Natural killer cell (primary cell): ENCODE measurements at regions not wholly inside any gene's neighbourhood (a gene's known extent, or its start where the extent isn't known, plus 50 kb on each side); places are given as distances from the start of the nearest gene placed in this dataset.

Source experiments
- ATAC-seq, 3 donors: fragments of 150-1000 bp in 2 of 3; fragments of 200-7000 bp in 1 of 3; cut with Tn5 transposase; 1 replicate in 1 of 3; 2 replicates in 2 of 3; pipeline ENCODE4 v1.10.0; 2021; ENCODE audit warnings: mild to moderate bottlenecking in 2 of 3, moderate library complexity in 2 of 3
- DNase-seq, 2 donors: peaks; one replicate each; pipeline versions ENCODE4 v3.0.0 to v3.0.0-alpha.2; 2013 to 2021; ENCODE audit warnings: mixed read lengths in 1 of 2
- H3K27ac ChIP-seq: one replicate; pipeline ENCODE4 v1.5.1; 2013; ENCODE audit warnings: mild to moderate bottlenecking, low read length
- H3K27me3 ChIP-seq: one replicate; pipeline ENCODE4 v1.6.1; 2013; ENCODE audit warnings: low read length; ENCODE audit not compliant: control insufficient read depth, insufficient read depth
- H3K36me3 ChIP-seq: one replicate; pipeline ENCODE4 v1.6.1; 2013; ENCODE audit warnings: low read length; ENCODE audit not compliant: control insufficient read depth, insufficient read depth
- H3K4me1 ChIP-seq: one replicate; pipeline ENCODE4 v1.6.1; 2013; ENCODE audit warnings: low read length; ENCODE audit not compliant: control insufficient read depth, insufficient read depth
- H3K4me3 ChIP-seq: one replicate; pipeline ENCODE4 v1.5.1; 2013; ENCODE audit warnings: low read length
- H3K9me3 ChIP-seq: one replicate; pipeline ENCODE4 v1.6.1; 2013; ENCODE audit warnings: low read length; ENCODE audit not compliant: control insufficient read depth, insufficient read depth
- H3K27ac Mint-ChIP-seq, 2 donors: one replicate each; pipeline ENCODE4 v1.8.0; 2022; ENCODE audit warnings: mild to moderate bottlenecking in 2 of 2, mixed read lengths in 2 of 2, moderate library complexity in 1 of 2
- H3K27me3 Mint-ChIP-seq, 2 donors: one replicate each; pipeline ENCODE4 v1.8.0; 2022; ENCODE audit warnings: low read depth in 2 of 2, mixed read lengths in 2 of 2
- H3K36me3 Mint-ChIP-seq: one replicate; pipeline ENCODE4 v1.8.0; 2022; ENCODE audit warnings: mixed read lengths
- H3K4me1 Mint-ChIP-seq, 2 donors: one replicate each; pipeline ENCODE4 v1.8.0; 2022; ENCODE audit warnings: mixed read lengths in 2 of 2
- H3K4me3 Mint-ChIP-seq: one replicate; pipeline ENCODE4 v1.8.0; 2022; ENCODE audit warnings: mild to moderate bottlenecking, moderate library complexity, mixed read lengths
- H3K9me3 Mint-ChIP-seq, 2 donors: one replicate each; pipeline ENCODE4 v1.8.0; 2022; ENCODE audit warnings: mixed read lengths in 2 of 2
- CTCF ChIP-seq: fragments of 200-600 bp; IDR thresholded peaks from one replicate; pipeline ENCODE4 v1.8.0; 2022; ENCODE audit warnings: antibody characterized with exemption
- WGBS: methylation state at CpG from one replicate; pipeline ENCODE4 v1.1.7; 2013; ENCODE audit warnings: missing lambda C conversion rate; ENCODE audit not compliant: insufficient coverage; 5-methylcytosine and 5-hydroxymethylcytosine counted together
- intact Hi-C: fragments of 100-400 bp; cut with micrococcal nuclease; formaldehyde crosslinking; loops from one replicate; pipeline ENCODE4 v1.14.2; 2022

DNA sequence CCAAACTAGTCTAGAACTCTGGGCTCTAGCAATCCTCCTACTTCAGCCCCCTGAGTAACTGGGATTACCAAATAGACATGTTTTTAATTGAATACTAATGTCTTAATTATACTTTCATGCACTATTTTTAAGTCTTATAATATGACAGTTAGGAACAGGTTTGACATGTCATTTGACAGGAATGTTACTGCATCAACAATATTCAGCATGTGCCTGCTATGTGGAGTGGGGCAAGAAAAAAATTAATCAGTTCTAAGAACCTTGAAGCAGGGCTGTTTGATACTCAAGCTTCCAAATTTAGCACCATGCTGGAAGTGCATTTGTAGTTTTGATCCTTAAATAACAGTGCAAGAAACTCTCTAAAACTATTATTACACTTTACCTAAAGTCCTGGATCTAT is 265.3 kb downstream of the MZT1 start:
- H3K27ac ChIP-seq, result no peak overlapping the region
- TF ChIP-seq CTCF, result no peak
- no peak for ATAC-seq
- H3K36me3 Mint-ChIP-seq, result no peaks in the 10 kb centered on the region
- no peaks in the 10 kb centered on the region for H3K4me1 Mint-ChIP-seq
- no peak for DNase-seq
- intact Hi-C loops, result no loop called here
- peaks cover 15 to 16% of the 10 kb centered on the region in 2 donors for H3K9me3 Mint-ChIP-seq
- no peak overlapping the region for H3K4me3 ChIP-seq
- no peaks in the 10 kb centered on the region for H3K27me3 Mint-ChIP-seq
- H3K36me3 ChIP-seq, result no peaks in the 10 kb centered on the region
- H3K27ac Mint-ChIP-seq, result no peak overlapping the region
- H3K4me3 Mint-ChIP-seq, result no peak overlapping the region
- H3K9me3 ChIP-seq, result no peaks in the 10 kb centered on the region
- no peaks in the 10 kb centered on the region for H3K27me3 ChIP-seq
- H3K4me1 ChIP-seq, result no peaks in the 10 kb centered on the region

DNA sequence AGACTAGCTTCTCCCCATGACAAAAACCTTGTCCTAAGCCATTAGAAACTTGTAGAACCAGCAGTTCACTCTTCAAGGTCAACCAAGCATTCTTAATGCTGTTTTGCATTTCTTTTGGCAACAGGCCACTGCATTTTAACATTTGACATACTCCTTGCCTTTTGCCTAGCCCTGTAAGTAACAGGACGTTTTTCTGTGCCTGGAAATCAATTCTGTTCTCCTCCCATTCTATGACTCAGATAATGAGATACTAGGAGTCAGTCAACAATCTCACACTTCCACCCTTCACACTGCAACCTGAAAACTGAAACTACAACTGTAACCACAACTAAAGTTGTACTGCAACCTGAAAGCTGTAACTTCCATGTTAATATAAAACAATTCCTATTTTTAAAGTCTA is 268.7 kb downstream of the MZT1 start:
- no peak for TF ChIP-seq CTCF
- H3K27me3 ChIP-seq, result no peaks in the 10 kb centered on the region
- no peak for DNase-seq
- H3K36me3 ChIP-seq, result no peaks in the 10 kb centered on the region
- H3K4me1 ChIP-seq, result no peaks in the 10 kb centered on the region
- H3K4me1 Mint-ChIP-seq, result no peaks in the 10 kb centered on the region
- no peak overlapping the region for H3K4me3 ChIP-seq
- no peak overlapping the region for H3K27ac ChIP-seq
- no peaks in the 10 kb centered on the region for H3K9me3 ChIP-seq
- H3K9me3 Mint-ChIP-seq, result peaks cover 10 to 15% of the 10 kb centered on the region in 2 donors
- no peaks in the 10 kb centered on the region for H3K36me3 Mint-ChIP-seq
- H3K27me3 Mint-ChIP-seq, result no peaks in the 10 kb centered on the region
- ATAC-seq, result no peak
- H3K4me3 Mint-ChIP-seq, result no peak overlapping the region
- 50% methylated on average over 1 of the region's 1 CpG for WGBS
- no peak overlapping the region for H3K27ac Mint-ChIP-seq
- intact Hi-C loops, result no loop called here

GRCh38 chr13:72457151-72457550 is 270.3 kb downstream of the MZT1 start:
- 75% methylated on average over 1 of the region's 1 CpG for WGBS
- no peaks in the 10 kb centered on the region for H3K27me3 Mint-ChIP-seq

More at GRCh38 chr13:72457151-72457550, 270.3 kb downstream of the MZT1 start:
- Mint-ChIP-seq H3K27ac (no peak overlapping the region), H3K36me3 (no peaks in the 10 kb centered on the region), H3K9me3 (peaks cover 10 to 15% of the 10 kb centered on the region in 2 donors), H3K4me1 (no peaks in the 10 kb centered on the region), H3K4me3 (no peak overlapping the region)
- Histone ChIP-seq H3K4me1 (no peaks in the 10 kb centered on the region), H3K4me3 (no peak overlapping the region), H3K27ac (no peak overlapping the region), H3K36me3 (no peaks in the 10 kb centered on the region), H3K9me3 (no peaks in the 10 kb centered on the region), H3K27me3 (no peaks in the 10 kb centered on the region)
- DNase-seq (no peak), ATAC-seq (no peak)
- intact Hi-C loops, result no loop called here
- TF ChIP-seq CTCF, result no peak
